ENCODE measurements at regions not wholly inside any gene's neighbourhood (a gene's known extent, or its start where the extent isn't known, plus 50 kb on each side); places are given as distances from the start of the nearest gene placed in this dataset.

GRCh38 chr6:81909981-81910900, 157.8 kb upstream of the TENT5A start:
- no peak for ATAC-seq (ENCODE audit: insufficient read depth, low read depth)
- H3K36me3 ChIP-seq (ENCODE audit: insufficient read depth, low read length), result no peaks in the 10 kb centered on the region
- no peak for DNase-seq
- no peaks in the 10 kb centered on the region for H3K4me1 ChIP-seq (ENCODE audit: insufficient read depth, low read length)
- no peak overlapping the region for H3K27ac ChIP-seq (ENCODE audit: low read length)
- no peak overlapping the region for H3K4me3 ChIP-seq (ENCODE audit: low read depth in 1 of 2, low read length in 2 of 2)
- no peaks in the 10 kb centered on the region for H4K20me1 ChIP-seq (ENCODE audit: insufficient read depth, low read length)
- no peak overlapping the region for H2AFZ ChIP-seq (ENCODE audit: low read depth, low read length)
- TF ChIP-seq EZH2 (IDR thresholded peaks at IDR 0.05; ENCODE audit: borderline replicate concordance, low read depth, low read length, severe bottlenecking), result no peak
- TF ChIP-seq CTCF (IDR thresholded peaks at IDR 0.05; ENCODE audit: borderline replicate concordance, extremely low read depth, low read length, poor library complexity, severe bottlenecking), result no peak
- no peaks in the 10 kb centered on the region for H3K27me3 ChIP-seq (ENCODE audit: insufficient read depth, low read length, poor library complexity)
- no peaks in the 10 kb centered on the region for H3K9me3 ChIP-seq (ENCODE audit: insufficient read depth, low read length, severe bottlenecking)
- H3K79me2 ChIP-seq (ENCODE audit: insufficient read depth, low read length), result no peaks in the 10 kb centered on the region
- no peak overlapping the region for H3K9ac ChIP-seq (ENCODE audit: low read depth, low read length)
- H3K4me2 ChIP-seq (ENCODE audit: insufficient read depth, low read length), result no peak overlapping the region

GRCh38 chr6:81909162-81909561, 156.7 kb upstream of the TENT5A start:
- Histone ChIP-seq H3K27me3 (ENCODE audit: insufficient read depth, low read length, poor library complexity) (no peaks in the 10 kb centered on the region), H3K4me1 (ENCODE audit: insufficient read depth, low read length) (no peaks in the 10 kb centered on the region), H3K9ac (ENCODE audit: low read depth, low read length) (no peak overlapping the region), H2AFZ (ENCODE audit: low read depth, low read length) (no peak overlapping the region), H3K9me3 (ENCODE audit: insufficient read depth, low read length, severe bottlenecking) (no peaks in the 10 kb centered on the region), H3K36me3 (ENCODE audit: insufficient read depth, low read length) (no peaks in the 10 kb centered on the region), H3K79me2 (ENCODE audit: insufficient read depth, low read length) (no peaks in the 10 kb centered on the region), H3K4me3 (ENCODE audit: low read depth in 1 of 2, low read length in 2 of 2) (no peak overlapping the region), H3K27ac (ENCODE audit: low read length) (no peak overlapping the region), H4K20me1 (ENCODE audit: insufficient read depth, low read length) (no peaks in the 10 kb centered on the region), H3K4me2 (ENCODE audit: insufficient read depth, low read length) (no peak overlapping the region)
- DNase-seq, result no peak
- TF ChIP-seq CTCF (IDR thresholded peaks at IDR 0.05; ENCODE audit: borderline replicate concordance, extremely low read depth, low read length, poor library complexity, severe bottlenecking) (no peak), EZH2 (IDR thresholded peaks at IDR 0.05; ENCODE audit: borderline replicate concordance, low read depth, low read length, severe bottlenecking) (no peak)
- no peak for ATAC-seq (ENCODE audit: insufficient read depth, low read depth)

- no peak overlapping the region for H2AFZ ChIP-seq (ENCODE audit: low read depth, low read length)
- H3K36me3 ChIP-seq (ENCODE audit: insufficient read depth, low read length), result no peaks in the 10 kb centered on the region
- DNase-seq (no peak), ATAC-seq (ENCODE audit: insufficient read depth, low read depth) (no peak; the same call in 2 of the 3 replicates)
- H4K20me1 ChIP-seq (ENCODE audit: insufficient read depth, low read length), result no peaks in the 10 kb centered on the region
- H3K27me3 ChIP-seq (ENCODE audit: insufficient read depth, low read length, poor library complexity), result no peaks in the 10 kb centered on the region
- H3K27ac ChIP-seq (ENCODE audit: low read length), result no peak overlapping the region
- H3K4me2 ChIP-seq (ENCODE audit: insufficient read depth, low read length), result no peak overlapping the region
- H3K9me3 ChIP-seq (ENCODE audit: insufficient read depth, low read length, severe bottlenecking), result no peaks in the 10 kb centered on the region
- no peak overlapping the region for H3K9ac ChIP-seq (ENCODE audit: low read depth, low read length)
- H3K4me3 ChIP-seq (ENCODE audit: low read depth in 1 of 2, low read length in 2 of 2), result no peak overlapping the region
- H3K4me1 ChIP-seq (ENCODE audit: insufficient read depth, low read length), result no peaks in the 10 kb centered on the region
- H3K79me2 ChIP-seq (ENCODE audit: insufficient read depth, low read length), result no peaks in the 10 kb centered on the region
- TF ChIP-seq EZH2 (IDR thresholded peaks at IDR 0.05; ENCODE audit: borderline replicate concordance, low read depth, low read length, severe bottlenecking) (no peak), CTCF (IDR thresholded peaks at IDR 0.05; ENCODE audit: borderline replicate concordance, extremely low read depth, low read length, poor library complexity, severe bottlenecking) (no peak)
Measured at GRCh38 chr6:81906709-81907204, 154.3 kb upstream of the TENT5A start.

Measured in DND-41 (cell line).